H9 (cell line): ENCODE measurements at regions not wholly inside any gene's neighbourhood (a gene's known extent, or its start where the extent isn't known, plus 50 kb on each side); places are given as distances from the start of the nearest gene placed in this dataset.
A peak's percentile ranks its signal among the peaks of the same experiment; 100 is the strongest.

Experiments used
- DNase-seq: peaks from one replicate; pipeline ENCODE4 v3.0.0-alpha.2; 2017
- H2AFZ ChIP-seq: one replicate; pipeline ENCODE4 v1.6.1; 2013; ENCODE audit warnings: mild to moderate bottlenecking, low read length, control low read depth, moderate library complexity
- H2AK5ac ChIP-seq: 2 replicates; pipeline ENCODE4 v1.6.1; 2013; ENCODE audit warnings: low read length, control low read depth, mixed read lengths; ENCODE audit not compliant: insufficient read length
- H2BK120ac ChIP-seq: one replicate; pipeline ENCODE4 v1.6.1; 2013; ENCODE audit warnings: low read depth, mild to moderate bottlenecking, low read length, control low read depth, inconsistent platforms; ENCODE audit not compliant: poor library complexity, severe bottlenecking
- H2BK12ac ChIP-seq: 2 replicates; pipeline ENCODE4 v1.6.1; 2013; ENCODE audit warnings: low read length, control low read depth, mixed read lengths, low read depth; ENCODE audit not compliant: insufficient read length
- H2BK15ac ChIP-seq: 2 replicates; pipeline ENCODE4 v1.6.1; 2013; ENCODE audit warnings: low read depth, low read length, control low read depth
- H2BK20ac ChIP-seq: one replicate; pipeline ENCODE4 v1.6.1; 2013; ENCODE audit warnings: low read depth, mild to moderate bottlenecking, low read length, control low read depth, inconsistent platforms; ENCODE audit not compliant: poor library complexity, severe bottlenecking
- H2BK5ac ChIP-seq: 2 replicates; pipeline ENCODE4 v1.6.1; 2013; ENCODE audit warnings: low read length, control low read depth, mixed read lengths; ENCODE audit not compliant: insufficient read length
- H3K14ac ChIP-seq: 2 replicates; pipeline ENCODE4 v1.6.1; 2013; ENCODE audit warnings: low read length, control low read depth; ENCODE audit not compliant: insufficient read depth
- H3K18ac ChIP-seq: 2 replicates; pipeline ENCODE4 v1.6.1; 2013; ENCODE audit warnings: low read depth, mild to moderate bottlenecking, mixed read lengths, low read length, control low read depth; ENCODE audit not compliant: insufficient read length
- H3K23ac ChIP-seq: 2 replicates; pipeline ENCODE4 v1.6.1; 2013; ENCODE audit warnings: low read length, control low read depth, mixed read lengths, low read depth; ENCODE audit not compliant: insufficient read length
- H3K23me2 ChIP-seq: 2 replicates; pipeline ENCODE4 v1.6.1; 2013; ENCODE audit warnings: low read depth, mild to moderate bottlenecking, mixed read lengths, low read length, control low read depth; ENCODE audit not compliant: insufficient read length, poor library complexity, severe bottlenecking
- H3K27ac ChIP-seq: 2 replicates; pipeline ENCODE4 v1.5.1; 2013; ENCODE audit warnings: low read length, control low read depth, mixed read lengths, low read depth; ENCODE audit not compliant: insufficient read length
- H3K27me3 ChIP-seq: 2 replicates; pipeline ENCODE4 v1.6.1; 2013; ENCODE audit warnings: low read length, control low read depth, inconsistent platforms; ENCODE audit not compliant: insufficient read depth
- H3K4ac ChIP-seq: 2 replicates; pipeline ENCODE4 v1.6.1; 2013; ENCODE audit warnings: low read depth, mild to moderate bottlenecking, control low read depth, inconsistent platforms, low read length, moderate library complexity
- H3K4me1 ChIP-seq: 2 replicates; pipeline ENCODE4 v1.6.1; 2013; ENCODE audit warnings: low read length, control low read depth, inconsistent platforms; ENCODE audit not compliant: insufficient read depth
- H3K4me2 ChIP-seq: 2 replicates; pipeline ENCODE4 v1.6.1; 2013; ENCODE audit warnings: low read length, control low read depth, mixed read lengths; ENCODE audit not compliant: insufficient read length, insufficient read depth
- H3K56ac ChIP-seq: 2 replicates; pipeline ENCODE4 v1.6.1; 2013; ENCODE audit warnings: low read depth, mild to moderate bottlenecking, mixed read lengths, low read length, control low read depth; ENCODE audit not compliant: insufficient read length
- H3K79me1 ChIP-seq: 2 replicates; pipeline ENCODE4 v1.6.1; 2013; ENCODE audit warnings: low read depth, mild to moderate bottlenecking, moderate library complexity, low read length, control low read depth, inconsistent platforms; ENCODE audit not compliant: insufficient read depth, poor library complexity, severe bottlenecking
- H3K79me2 ChIP-seq: 2 replicates; pipeline ENCODE4 v1.6.1; 2013; ENCODE audit warnings: low read length, control low read depth, inconsistent platforms; ENCODE audit not compliant: insufficient read depth
- H3K9ac ChIP-seq: 2 replicates; pipeline ENCODE4 v1.6.1; 2013; ENCODE audit warnings: low read length, control low read depth, mixed read lengths; ENCODE audit not compliant: insufficient read length; ENCODE audit errors: extremely low read depth
- H3K9me3 ChIP-seq: one replicate; pipeline ENCODE4 v1.6.1; 2013; ENCODE audit warnings: low read depth, low read length, inconsistent platforms; ENCODE audit not compliant: control insufficient read depth
- H3T11ph ChIP-seq: one replicate; pipeline ENCODE4 v1.6.1; 2013; ENCODE audit warnings: mild to moderate bottlenecking, low read length, control low read depth, inconsistent platforms
- H4K20me1 ChIP-seq: one replicate; pipeline ENCODE4 v1.6.1; 2013; ENCODE audit not compliant: control insufficient read depth, insufficient read length, insufficient read depth
- H4K5ac ChIP-seq: 2 replicates; pipeline ENCODE4 v1.6.1; 2013; ENCODE audit warnings: low read depth, mild to moderate bottlenecking, mixed read lengths, low read length, control low read depth; ENCODE audit not compliant: insufficient read length
- H4K8ac ChIP-seq: replicated peaks from 2 replicates; pipeline ENCODE4 v1.6.1; 2013; ENCODE audit warnings: low read length, control low read depth, mixed read lengths, low read depth; ENCODE audit not compliant: insufficient read length
- H4K91ac ChIP-seq: 2 replicates; pipeline ENCODE4 v1.6.1; 2013; ENCODE audit warnings: low read depth, mild to moderate bottlenecking, moderate library complexity, mixed read lengths, low read length, control low read depth; ENCODE audit not compliant: insufficient read length
- H3K27ac Mint-ChIP-seq, 3 experiments: 2 replicates in 2 of 3; 3 replicates in 1 of 3; pipeline ENCODE4 v1.8.0; 2020 to 2021; ENCODE audit warnings: mixed read lengths in 3 of 3, mild to moderate bottlenecking in 1 of 3, moderate library complexity in 1 of 3
- H3K27me3 Mint-ChIP-seq: 2 replicates; pipeline ENCODE4 v1.8.0; 2021; ENCODE audit warnings: low read depth, mild to moderate bottlenecking, moderate library complexity, mixed read lengths
- H3K36me3 Mint-ChIP-seq, 3 experiments: 2 replicates in 2 of 3; 3 replicates in 1 of 3; pipeline ENCODE4 v1.8.0; 2020 to 2021; ENCODE audit warnings: low read depth in 3 of 3, mixed read lengths in 3 of 3; ENCODE audit not compliant: insufficient read depth in 1 of 3
- H3K4me1 Mint-ChIP-seq, 2 experiments: 2 replicates each; pipeline ENCODE4 v1.8.0; 2020; ENCODE audit warnings: mixed read lengths in 2 of 2
- H3K4me3 Mint-ChIP-seq, 2 experiments: 2 replicates in 1 of 2; 3 replicates in 1 of 2; pipeline ENCODE4 v1.8.0; 2020 to 2021; ENCODE audit warnings: mild to moderate bottlenecking in 2 of 2, mixed read lengths in 2 of 2, moderate library complexity in 1 of 2
- H3K9me3 Mint-ChIP-seq, 2 experiments: 2 replicates in 1 of 2; 3 replicates in 1 of 2; pipeline ENCODE4 v1.8.0; 2020; ENCODE audit warnings: mild to moderate bottlenecking in 2 of 2, mixed read lengths in 2 of 2, moderate library complexity in 1 of 2
- CTCF ChIP-seq: fragments of 200-600 bp; sonication (generic); conservative IDR thresholded peaks from 3 replicates; pipeline ENCODE4 v1.8.0; 2021; ENCODE audit warnings: antibody characterized with exemption, mild to moderate bottlenecking
- WGBS: extraction: QIAGEN DNeasy Blood & Tissue Kit; methylation state at CpG from one replicate; pipeline ENCODE4 v1.1.7; 2013; ENCODE audit warnings: missing lambda C conversion rate, low lambda C conversion rate, mixed read lengths; ENCODE audit not compliant: insufficient read length; ENCODE audit errors: extremely low coverage; 5-methylcytosine and 5-hydroxymethylcytosine counted together

- H3K27me3 Mint-ChIP-seq, result no peaks in the 10 kb centered on the region
- Histone ChIP-seq H3K79me1 (no peaks in the 10 kb centered on the region), H3K27me3 (no peaks in the 10 kb centered on the region), H4K5ac (no peak overlapping the region), H3K18ac (no peak overlapping the region), H2BK15ac (no peak overlapping the region), H2BK20ac (no peak overlapping the region), H3K23ac (no peak overlapping the region), H3K14ac (no peak overlapping the region), H2BK12ac (no peak overlapping the region), H3K4me2 (no peak overlapping the region), H3K56ac (no peak overlapping the region), H3K4ac (no peak overlapping the region), H3K4me1 (peaks cover 8% of the 10 kb centered on the region), H2BK120ac (no peak overlapping the region), H4K8ac (no peak overlapping the region), H2AFZ (no peak overlapping the region), H3K9ac (no peak overlapping the region), H3K9me3 (no peaks in the 10 kb centered on the region), H3T11ph (no peak overlapping the region), H4K91ac (no peak overlapping the region), H2BK5ac (no peak overlapping the region), H3K27ac (no peak overlapping the region), H3K23me2 (no peaks in the 10 kb centered on the region), H2AK5ac (no peak overlapping the region), H3K79me2 (no peaks in the 10 kb centered on the region), H4K20me1 (no peaks in the 10 kb centered on the region)
- no peak overlapping the region for H3K27ac Mint-ChIP-seq
- H3K36me3 Mint-ChIP-seq, result no peaks in the 10 kb centered on the region
- peak; percentile 62 for TF ChIP-seq CTCF
- H3K4me1 Mint-ChIP-seq, result peaks cover 17 to 20% of the 10 kb centered on the region in 2 experiments
- peaks cover 0 to under 1% of the 10 kb centered on the region in 2 experiments; a peak in 1 of 5 replicates for H3K9me3 Mint-ChIP-seq
- DNase-seq, result peak; percentile 41
- WGBS, result no CpG with 5 or more reads among the region's 1 CpG
- no peak overlapping the region for H3K4me3 Mint-ChIP-seq
Observed at GRCh38 chr4:154911097-154911496, 130.0 kb downstream of the RBM46 start.
